TTC549 (cell line): ENCODE measurements at regions not wholly inside any gene's neighbourhood (a gene's known extent, or its start where the extent isn't known, plus 50 kb on each side); places are given as distances from the start of the nearest gene placed in this dataset.
"Not testable (repeated sequence)": the region's sequence is repeated elsewhere in the genome, so short reads cannot be mapped to it uniquely, and the experiment has no call there.

ENCODE experiments used
- FAIRE-seq: peaks from 2 replicates; lab custom pipeline; 2012; peaks lifted over from hg19 to GRCh38; lab: Jason Lieb, UNC

- FAIRE-seq = no peak
Observed at GRCh38 chr2:238521002-238521401, 94.3 kb downstream of the ASB1 start.

DNA sequence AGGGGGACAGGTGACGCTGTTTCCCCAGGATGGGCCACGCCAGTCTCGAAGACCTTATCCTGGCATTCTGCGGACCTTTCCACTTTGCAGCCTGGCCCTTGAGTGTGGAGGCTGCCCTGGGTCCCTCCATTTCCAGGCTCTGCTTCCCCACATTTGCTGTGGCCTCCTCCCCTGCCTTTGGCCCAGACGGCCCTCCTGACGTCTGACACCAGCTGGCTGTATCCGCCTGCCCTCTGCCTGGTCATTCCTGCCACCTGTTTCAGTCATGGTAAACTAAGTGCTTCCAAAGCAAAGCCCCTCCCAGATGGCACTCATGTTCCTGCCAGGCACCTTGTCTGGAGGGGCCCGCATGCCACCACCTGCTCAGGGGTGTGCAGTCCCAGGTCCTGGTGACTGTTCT is 95.1 kb downstream of the ASB1 start:
- FAIRE-seq = no peak

GRCh38 chr2:238523158-238524110 is 96.7 kb downstream of the ASB1 start:
- no peak for FAIRE-seq

- no peak for FAIRE-seq
Observed at GRCh38 chr2:238524426-238524983, 97.8 kb downstream of the ASB1 start.

DNA sequence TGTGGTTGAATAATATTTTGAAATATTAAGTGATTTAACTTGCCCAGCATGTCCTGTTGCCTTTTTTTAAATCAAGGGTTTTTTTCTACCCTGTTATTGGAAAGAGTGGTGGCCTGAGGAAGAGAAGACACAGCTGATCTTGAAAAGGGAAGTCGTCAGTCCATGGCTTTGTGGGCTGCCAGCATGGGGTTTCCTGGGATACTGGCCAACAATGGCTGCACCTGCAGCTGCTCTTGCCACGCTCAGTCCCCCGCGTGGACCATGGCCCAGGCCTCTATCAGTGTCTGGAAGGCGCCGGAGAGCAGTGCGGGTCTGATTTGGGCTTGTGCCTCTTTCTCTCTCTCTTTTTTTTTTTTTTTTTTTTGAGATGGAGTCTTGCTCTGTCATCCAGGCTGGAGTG is 99.3 kb downstream of the ASB1 start:
- FAIRE-seq = no peak

DNA sequence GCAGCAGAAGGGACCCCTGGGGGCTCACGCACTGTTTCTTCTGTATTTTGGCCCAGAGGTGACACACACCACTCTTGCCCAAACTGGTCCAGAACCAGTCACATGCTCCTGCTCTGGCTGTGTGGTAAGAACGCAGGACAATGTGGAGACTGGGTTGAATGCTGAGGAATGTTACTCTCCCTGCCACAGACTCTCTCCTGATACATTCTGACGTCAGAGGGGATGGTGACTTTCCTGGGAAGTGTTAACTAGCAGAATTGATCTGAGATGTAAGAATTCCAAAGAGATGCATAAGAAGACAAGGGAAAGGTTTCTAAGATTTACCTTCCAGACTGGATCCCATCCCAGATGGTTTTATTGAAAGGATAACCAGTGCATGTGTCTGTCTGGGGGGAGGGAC is 100.8 kb downstream of the ASB1 start:
- FAIRE-seq = no peak

- FAIRE-seq = no peak
Observed at GRCh38 chr2:238528953-238529781, 102.4 kb downstream of the ASB1 start.

GRCh38 chr2:238531017-238531645 is 104.4 kb downstream of the ASB1 start:
- FAIRE-seq = not testable (repeated sequence)

DNA sequence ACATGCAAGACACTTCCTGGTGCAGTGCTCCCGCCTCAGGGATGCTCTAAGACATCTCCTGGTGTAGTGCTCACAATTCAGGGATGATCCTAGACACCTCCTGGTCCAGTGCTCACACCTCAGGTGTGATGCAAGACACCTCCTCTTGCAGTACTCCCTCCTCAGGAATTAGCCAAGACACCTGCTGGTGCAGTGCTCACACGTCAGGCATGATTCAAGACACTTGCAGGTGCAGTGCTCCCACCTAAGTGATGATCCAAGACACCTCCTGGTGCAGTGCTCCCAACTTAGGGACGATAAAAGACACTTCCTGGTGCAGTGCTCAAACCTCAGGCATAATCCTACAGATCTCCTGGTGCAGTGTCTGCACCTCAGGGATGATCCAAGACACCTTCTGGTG is 117.0 kb downstream of the ASB1 start:
- FAIRE-seq = not testable (repeated sequence)

DNA sequence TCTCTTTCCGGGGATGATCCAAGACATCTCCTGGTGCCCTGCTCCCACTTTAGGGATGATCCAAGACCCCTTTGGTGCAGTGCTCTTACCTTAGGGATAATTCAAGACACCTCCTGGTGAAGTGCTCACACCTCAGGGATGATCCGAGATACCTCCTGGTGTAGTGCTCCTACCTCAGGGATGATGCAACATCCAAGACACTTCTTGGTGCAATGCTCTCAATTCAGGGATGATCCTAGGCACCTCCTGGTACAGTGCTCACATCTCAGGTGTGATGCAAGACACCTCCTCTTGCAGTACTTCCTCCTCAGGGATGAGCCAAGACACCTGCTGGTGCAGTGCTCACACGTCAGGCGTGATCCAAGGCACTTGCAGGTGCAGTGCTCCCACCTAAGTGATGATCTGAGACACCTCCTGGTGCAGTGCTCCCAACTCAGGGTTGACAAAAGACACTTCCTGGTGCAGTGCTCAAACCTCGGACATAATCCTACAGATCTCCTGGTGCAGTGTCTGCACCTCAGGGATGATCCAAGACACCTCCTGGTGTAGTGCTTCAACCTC is 122.3 kb downstream of the ASB1 start:
- FAIRE-seq = no peak

DNA sequence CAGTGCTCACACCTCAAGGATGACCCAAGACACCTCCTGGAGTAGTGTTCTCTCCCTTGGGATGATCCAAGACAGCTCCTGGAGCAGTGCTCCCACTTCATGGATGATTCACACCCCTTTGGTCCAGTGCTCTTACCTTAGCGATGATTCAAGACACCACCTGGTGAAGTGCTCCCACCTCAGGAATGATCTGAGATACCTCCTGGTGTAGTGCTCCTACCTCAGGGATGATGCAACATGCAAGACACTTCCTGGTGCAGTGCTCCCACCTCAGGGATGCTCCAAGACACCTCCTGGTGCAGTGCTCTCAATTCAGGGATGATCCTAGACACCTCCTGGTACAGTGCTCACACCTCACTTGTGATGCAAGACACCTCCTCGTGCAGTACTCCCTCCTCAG is 123.1 kb downstream of the ASB1 start:
- no peak for FAIRE-seq

DNA sequence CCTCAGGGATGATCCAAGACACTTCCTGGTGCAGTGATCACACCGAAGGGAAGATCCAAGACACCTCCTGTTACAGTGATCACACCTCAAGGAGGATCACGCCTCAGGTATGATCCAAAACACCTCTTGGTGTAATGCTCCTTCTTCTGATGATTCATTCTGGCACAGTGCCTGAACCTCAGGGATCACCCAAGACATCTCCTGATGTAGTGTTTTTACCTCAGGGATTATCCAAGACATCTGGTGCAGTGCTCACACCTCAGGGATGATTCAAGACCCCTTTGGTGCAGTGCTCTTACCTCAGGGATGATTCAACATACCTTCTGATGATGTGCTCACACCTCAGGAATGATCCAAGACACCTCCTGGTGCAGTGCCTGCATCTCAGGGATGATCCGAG is 124.4 kb downstream of the ASB1 start:
- no peak for FAIRE-seq

DNA sequence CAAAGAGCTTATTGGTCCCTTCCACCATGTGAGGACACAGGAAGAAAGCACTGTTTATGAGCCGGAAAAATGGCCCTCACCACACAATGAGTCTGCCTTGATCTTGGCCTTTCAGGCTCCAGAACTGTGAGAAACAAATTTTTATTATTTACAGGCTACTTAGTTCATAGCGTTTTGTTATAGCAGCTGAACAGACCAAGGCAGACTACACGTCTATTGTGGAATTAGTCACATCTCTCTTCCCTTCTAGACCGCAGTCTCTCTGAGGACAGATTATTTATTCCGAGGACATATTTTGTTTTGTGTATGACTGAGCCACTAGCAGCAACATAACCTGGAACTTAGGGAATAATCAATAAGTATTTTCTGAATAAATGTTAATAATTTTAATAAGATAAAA is 125.5 kb downstream of the ASB1 start:
- no peak for FAIRE-seq

DNA sequence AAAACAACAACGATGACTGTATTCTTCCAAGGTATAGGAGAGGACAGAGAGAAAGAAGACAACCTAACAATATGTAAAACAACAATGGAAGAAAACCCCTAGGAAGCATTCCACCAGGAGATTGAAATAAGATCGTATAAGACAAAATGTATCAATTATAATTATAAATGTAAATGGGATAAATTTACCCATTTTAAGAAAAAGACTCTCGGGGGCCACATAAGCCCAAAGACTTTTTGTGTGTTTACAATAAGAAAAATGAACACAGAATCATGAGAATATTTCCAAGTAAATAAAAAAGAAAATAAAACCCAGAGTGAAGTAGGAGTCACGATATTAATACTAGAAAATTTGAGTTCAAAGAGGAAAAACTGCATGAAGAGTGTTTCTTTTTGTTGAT is 126.4 kb downstream of the ASB1 start:
- FAIRE-seq = no peak

GRCh38 chr2:238554468-238555315 is 128.0 kb downstream of the ASB1 start:
- no peak for FAIRE-seq

GRCh38 chr2:238555786-238556542 is 129.2 kb downstream of the ASB1 start:
- no peak for FAIRE-seq

GRCh38 chr2:238557431-238557830 is 130.7 kb downstream of the ASB1 start:
- FAIRE-seq = no peak

- no peak for FAIRE-seq
Observed at GRCh38 chr2:238557936-238558335, 131.2 kb downstream of the ASB1 start.

DNA sequence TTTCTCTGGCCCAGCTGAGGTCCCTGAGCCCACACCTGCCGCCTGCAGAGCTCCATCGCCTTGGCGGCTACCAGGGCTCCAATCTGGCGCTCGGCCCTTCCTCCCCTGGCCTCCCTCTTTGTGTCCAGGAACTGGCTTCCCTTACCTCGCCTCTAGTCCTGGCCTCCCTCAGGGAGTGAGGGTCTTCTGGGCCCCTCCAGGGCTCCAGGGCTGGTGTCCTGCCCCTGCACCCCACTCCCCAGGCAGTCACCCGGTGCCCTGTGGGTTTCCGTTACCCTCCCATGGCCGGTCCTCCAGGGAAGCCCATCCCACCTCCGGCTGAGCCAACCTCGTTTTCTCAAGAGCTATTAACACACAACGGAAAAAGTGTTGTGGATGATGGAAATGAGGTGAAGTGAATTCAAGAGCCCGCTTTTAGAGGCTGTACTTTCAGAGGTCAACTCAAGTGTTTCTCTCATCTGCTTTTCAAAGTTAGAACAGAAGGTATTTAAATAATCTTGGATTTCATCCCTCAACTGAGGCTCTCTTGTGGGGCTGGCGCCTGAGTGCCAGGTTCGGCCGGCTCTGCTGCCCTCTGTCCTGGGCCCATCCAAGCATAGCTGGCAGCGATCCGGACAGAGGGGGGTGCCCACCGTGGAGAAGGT is 131.9 kb downstream of the ASB1 start:
- no peak for FAIRE-seq

DNA sequence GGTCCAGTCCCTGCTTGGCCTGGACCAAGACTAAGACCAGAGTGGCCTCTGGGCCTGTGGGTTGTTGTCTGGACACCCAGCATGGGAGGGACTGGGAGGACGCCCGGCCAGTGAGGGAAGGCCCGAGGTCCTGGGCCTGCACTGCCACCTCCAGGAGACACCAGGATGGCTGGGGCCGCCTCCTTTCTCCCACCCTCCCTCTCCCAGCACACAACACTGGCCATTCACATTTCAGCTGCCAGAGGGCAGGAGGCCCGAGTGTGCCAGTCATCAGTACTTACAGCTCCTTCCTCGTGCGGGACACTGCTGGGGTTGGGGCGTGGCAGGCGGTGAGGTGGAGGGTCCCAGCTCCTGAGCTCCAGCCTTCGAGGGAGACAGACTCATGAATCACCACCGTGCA is 133.5 kb downstream of the ASB1 start:
- no peak for FAIRE-seq
